ENCODE measurements at regions not wholly inside any gene's neighbourhood (a gene's known extent, or its start where the extent isn't known, plus 50 kb on each side); places are given as distances from the start of the nearest gene placed in this dataset.

- Histone ChIP-seq H3K4me2 (replicated peaks; ENCODE audit: extremely low read depth, low read length, poor library complexity, severe bottlenecking) (no peak overlapping the region), H3K36me3 (replicated peaks in 1 of 2; ENCODE audit: control insufficient read depth in 1 of 2, insufficient read depth in 2 of 2, low read length in 2 of 2) (no peaks in the 10 kb centered on the region), H3K9me3 (replicated peaks in 1 of 2; ENCODE audit: control insufficient read depth in 1 of 2, insufficient read depth in 1 of 2, low read length in 2 of 2) (no peaks in the 10 kb centered on the region), H4K20me1 (ENCODE audit: insufficient read depth, low read length) (no peaks in the 10 kb centered on the region), H3K79me2 (ENCODE audit: insufficient read depth, low read length) (no peaks in the 10 kb centered on the region), H3K27me3 (ENCODE audit: control insufficient read depth in 2 of 2, insufficient read depth in 2 of 2, low read length in 2 of 2) (no peaks in the 10 kb centered on the region), H3K4me3 (replicated peaks in 1 of 3; ENCODE audit: low read depth in 2 of 3, low read length in 3 of 3) (no peak overlapping the region), H3K4me1 (ENCODE audit: control insufficient read depth in 1 of 2, insufficient read depth in 2 of 2, low read length in 2 of 2) (no peaks in the 10 kb centered on the region), H3K27ac (ENCODE audit: low read depth in 1 of 2, low read length in 2 of 2) (no peak overlapping the region), H2AFZ (ENCODE audit: insufficient read depth, low read depth, low read length, poor library complexity, severe bottlenecking) (no peak overlapping the region), H3K9ac (ENCODE audit: insufficient read depth, low read length, poor library complexity, severe bottlenecking) (no peak overlapping the region)
- no peaks in the 10 kb centered on the region for H3K4me1 Mint-ChIP-seq
- H3K36me3 Mint-ChIP-seq = no peaks in the 10 kb centered on the region
- no peak overlapping the region for H3K4me3 Mint-ChIP-seq
- H3K27ac Mint-ChIP-seq = no peak overlapping the region
- peaks cover 0 to 5% (median 0%) of the 10 kb centered on the region in 7 donors for H3K9me3 Mint-ChIP-seq
- DNase-seq = no peak
- no peak for TF ChIP-seq CTCF (IDR thresholded peaks at IDR 0.05)
- no peaks in the 10 kb centered on the region for H3K27me3 Mint-ChIP-seq (ENCODE audit: low read depth in 3 of 3)
- intact Hi-C loops (cut with micrococcal nuclease) = no loop called here
- 100% methylated on average over 2 of the region's 4 CpGs for WGBS (ENCODE audit: insufficient coverage)
These were observed 258.0 kb upstream of the DDHD1 start for GRCh38 chr14:53411125-53411524.

- no peaks in the 10 kb centered on the region for H3K79me2 ChIP-seq (ENCODE audit: insufficient read depth, low read length)
- peak overlapping the region in 1 of 7 donors; percentile 75 for H3K27ac Mint-ChIP-seq
- H3K36me3 Mint-ChIP-seq = no peaks in the 10 kb centered on the region
- no peaks in the 10 kb centered on the region for H4K20me1 ChIP-seq (ENCODE audit: insufficient read depth, low read length)
- 67% methylated on average over 1 of the region's 4 CpGs for WGBS (ENCODE audit: insufficient coverage)
- H3K4me3 Mint-ChIP-seq = no peak overlapping the region
- H3K27ac ChIP-seq (ENCODE audit: low read depth in 1 of 2, low read length in 2 of 2) = no peak overlapping the region
- peaks cover 0 to 5% (median 0%) of the 10 kb centered on the region in 7 donors for H3K9me3 Mint-ChIP-seq
- no peaks in the 10 kb centered on the region for H3K27me3 ChIP-seq (ENCODE audit: control insufficient read depth in 2 of 2, insufficient read depth in 2 of 2, low read length in 2 of 2)
- no peaks in the 10 kb centered on the region for H3K27me3 Mint-ChIP-seq (ENCODE audit: low read depth in 3 of 3)
- no peak for TF ChIP-seq CTCF (IDR thresholded peaks at IDR 0.05)
- H2AFZ ChIP-seq (ENCODE audit: insufficient read depth, low read depth, low read length, poor library complexity, severe bottlenecking) = no peak overlapping the region
- no peaks in the 10 kb centered on the region for H3K36me3 ChIP-seq (replicated peaks in 1 of 2; ENCODE audit: control insufficient read depth in 1 of 2, insufficient read depth in 2 of 2, low read length in 2 of 2)
- intact Hi-C loops (cut with micrococcal nuclease) = no loop called here
- no peak overlapping the region for H3K9ac ChIP-seq (ENCODE audit: insufficient read depth, low read length, poor library complexity, severe bottlenecking)
- no peaks in the 10 kb centered on the region for H3K9me3 ChIP-seq (replicated peaks in 1 of 2; ENCODE audit: control insufficient read depth in 1 of 2, insufficient read depth in 1 of 2, low read length in 2 of 2)
- no peak for DNase-seq
- no peaks in the 10 kb centered on the region for H3K4me1 ChIP-seq (ENCODE audit: control insufficient read depth in 1 of 2, insufficient read depth in 2 of 2, low read length in 2 of 2)
- no peaks in the 10 kb centered on the region for H3K4me1 Mint-ChIP-seq
- H3K4me2 ChIP-seq (replicated peaks; ENCODE audit: extremely low read depth, low read length, poor library complexity, severe bottlenecking) = no peak overlapping the region
- no peak overlapping the region for H3K4me3 ChIP-seq (replicated peaks in 1 of 3; ENCODE audit: low read depth in 2 of 3, low read length in 3 of 3)
These were observed 256.8 kb upstream of the DDHD1 start for GRCh38 chr14:53409969-53410368.

Data from CD14-positive monocyte (primary cell).